AG09319 (cell line): ENCODE measurements at regions not wholly inside any gene's neighbourhood (a gene's known extent, or its start where the extent isn't known, plus 50 kb on each side); places are given as distances from the start of the nearest gene placed in this dataset.

ENCODE experiments used
- DNase-seq: peaks from one replicate; pipeline ENCODE4 v3.0.0-alpha.2; 2010; ENCODE audit warnings: low read depth; ENCODE audit errors: extremely low read depth
- TF ChIP-seq, protein P1 (sequence below): IDR thresholded peaks from 2 replicates; pipeline ENCODE4 v1.5.1; 2011; ENCODE audit warnings: low read depth, mild to moderate bottlenecking, inconsistent platforms, low read length, moderate library complexity

DNA sequence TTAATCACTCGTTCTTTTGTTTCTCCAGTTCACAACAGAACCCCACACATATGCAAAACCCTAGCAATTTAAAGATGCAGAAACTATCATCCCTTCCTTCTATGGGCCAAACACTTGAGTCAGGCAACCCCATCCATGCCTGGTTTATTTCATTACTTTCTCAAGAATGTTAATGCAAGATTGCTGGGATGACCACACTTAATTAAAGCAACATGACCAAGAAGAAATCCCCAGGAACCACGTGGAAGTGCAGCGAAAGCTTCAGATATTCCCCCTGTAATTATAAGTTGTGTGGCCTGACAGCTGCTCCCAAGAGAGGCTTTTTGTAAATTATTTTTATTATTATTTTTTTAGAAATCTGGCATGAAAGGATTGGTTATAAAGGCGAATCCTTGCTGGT, 246.2 kb upstream of the ID2 start:
- peak; percentile 52 for DNase-seq
- TF ChIP-seq, protein P1, sequence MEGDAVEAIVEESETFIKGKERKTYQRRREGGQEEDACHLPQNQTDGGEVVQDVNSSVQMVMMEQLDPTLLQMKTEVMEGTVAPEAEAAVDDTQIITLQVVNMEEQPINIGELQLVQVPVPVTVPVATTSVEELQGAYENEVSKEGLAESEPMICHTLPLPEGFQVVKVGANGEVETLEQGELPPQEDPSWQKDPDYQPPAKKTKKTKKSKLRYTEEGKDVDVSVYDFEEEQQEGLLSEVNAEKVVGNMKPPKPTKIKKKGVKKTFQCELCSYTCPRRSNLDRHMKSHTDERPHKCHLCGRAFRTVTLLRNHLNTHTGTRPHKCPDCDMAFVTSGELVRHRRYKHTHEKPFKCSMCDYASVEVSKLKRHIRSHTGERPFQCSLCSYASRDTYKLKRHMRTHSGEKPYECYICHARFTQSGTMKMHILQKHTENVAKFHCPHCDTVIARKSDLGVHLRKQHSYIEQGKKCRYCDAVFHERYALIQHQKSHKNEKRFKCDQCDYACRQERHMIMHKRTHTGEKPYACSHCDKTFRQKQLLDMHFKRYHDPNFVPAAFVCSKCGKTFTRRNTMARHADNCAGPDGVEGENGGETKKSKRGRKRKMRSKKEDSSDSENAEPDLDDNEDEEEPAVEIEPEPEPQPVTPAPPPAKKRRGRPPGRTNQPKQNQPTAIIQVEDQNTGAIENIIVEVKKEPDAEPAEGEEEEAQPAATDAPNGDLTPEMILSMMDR, result no peak

DNA sequence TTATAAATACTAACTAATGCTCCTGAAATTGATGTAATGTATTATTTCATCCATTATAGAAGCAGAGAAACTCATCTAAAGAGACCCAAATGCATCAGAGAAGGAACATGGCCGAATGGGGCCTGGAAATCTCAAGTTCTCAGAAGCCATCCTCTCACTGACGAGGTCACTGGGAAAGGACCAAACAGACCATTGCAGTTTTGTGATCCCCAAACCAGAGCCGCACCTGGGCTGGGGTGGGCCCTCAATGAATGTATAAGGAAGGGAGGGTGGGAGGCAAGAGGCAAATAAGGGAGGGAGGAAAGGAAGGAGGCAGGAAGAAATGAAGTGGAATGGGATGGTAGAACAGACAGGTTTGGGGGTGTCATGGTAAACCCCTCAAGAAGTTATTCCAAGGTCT, 245.3 kb upstream of the ID2 start:
- TF ChIP-seq, protein P1, result no peak
- no peak for DNase-seq

DNA sequence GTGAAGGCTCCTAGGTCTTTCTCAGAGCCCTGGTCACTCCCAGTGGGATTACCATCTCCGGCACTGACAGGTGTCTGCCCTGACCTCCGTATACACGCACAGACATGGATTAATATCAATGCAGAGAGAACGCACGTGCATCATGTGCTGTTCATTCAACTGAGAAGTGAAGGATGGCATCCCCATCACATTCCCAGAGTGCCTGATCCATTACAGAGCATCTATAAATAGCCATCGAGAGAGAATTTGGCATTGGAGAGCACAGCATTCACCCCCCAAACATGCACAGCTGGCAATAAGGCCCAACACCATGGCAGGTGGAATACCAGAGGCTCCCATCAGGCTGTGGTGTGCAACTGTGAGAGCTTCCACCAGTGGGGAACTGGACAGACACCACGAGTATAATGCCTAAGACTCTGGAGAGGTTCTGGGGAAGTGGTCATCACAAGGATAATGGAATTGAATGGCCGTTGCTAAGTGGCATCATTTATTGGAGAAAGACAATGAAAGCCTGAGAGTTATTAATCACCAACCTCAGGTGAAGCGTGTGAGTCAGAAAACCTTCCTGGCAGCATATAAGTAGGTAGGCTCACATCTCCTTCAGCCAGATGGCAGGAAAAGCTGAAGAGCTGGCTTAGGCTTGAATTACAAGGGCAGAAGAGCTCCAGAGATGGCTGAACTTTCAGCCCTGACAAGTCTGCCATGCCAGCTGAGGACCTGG, 244.5 kb upstream of the ID2 start:
- TF ChIP-seq, protein P1, result no peak
- DNase-seq, result no peak

DNA sequence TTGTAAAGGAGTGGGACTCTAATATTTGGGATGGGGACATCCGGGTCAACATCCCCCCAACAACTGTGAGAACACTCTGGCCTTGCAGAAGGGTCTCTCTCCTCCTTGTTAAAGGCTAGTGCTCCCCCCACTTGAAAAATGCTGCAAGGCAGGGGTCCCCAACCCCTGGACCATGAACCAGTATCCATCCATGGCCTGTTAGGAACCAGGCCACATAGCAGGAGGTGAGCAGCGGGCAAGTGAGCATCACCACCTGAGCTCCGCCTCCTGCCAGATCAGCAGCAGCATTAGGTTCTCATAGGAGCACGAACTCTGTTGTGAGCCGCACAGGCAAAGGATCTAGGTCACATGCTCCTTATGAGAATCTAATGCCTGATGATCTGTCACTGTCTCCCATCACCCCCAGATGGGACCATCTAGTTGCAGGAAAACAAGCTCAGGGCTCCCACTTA, 243.9 kb upstream of the ID2 start:
- TF ChIP-seq, protein P1, result no peak

DNA sequence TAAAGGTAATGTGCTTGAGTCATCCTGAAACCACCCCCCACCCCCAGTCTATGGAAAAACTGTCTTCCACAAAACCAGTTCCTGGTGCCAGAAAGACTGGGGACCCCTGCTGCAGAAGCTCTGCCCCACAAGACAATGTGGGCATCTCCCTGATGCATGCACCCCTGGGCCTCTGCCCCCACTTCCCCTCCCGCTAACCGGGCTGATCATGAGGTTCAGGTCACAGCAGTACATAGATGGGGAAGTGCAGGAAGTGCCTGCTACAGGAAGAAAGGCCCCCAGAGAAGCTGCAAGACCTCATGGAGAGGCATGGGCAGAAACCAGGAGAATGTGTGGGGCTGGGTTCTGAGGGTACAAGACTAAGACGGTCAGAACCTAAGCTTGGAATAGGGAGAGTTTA, 243.4 kb upstream of the ID2 start:
- TF ChIP-seq, protein P1, result no peak
- no peak for DNase-seq

More for the DNA sequence above, 243.9 kb upstream of the ID2 start:
- no peak for DNase-seq

DNA sequence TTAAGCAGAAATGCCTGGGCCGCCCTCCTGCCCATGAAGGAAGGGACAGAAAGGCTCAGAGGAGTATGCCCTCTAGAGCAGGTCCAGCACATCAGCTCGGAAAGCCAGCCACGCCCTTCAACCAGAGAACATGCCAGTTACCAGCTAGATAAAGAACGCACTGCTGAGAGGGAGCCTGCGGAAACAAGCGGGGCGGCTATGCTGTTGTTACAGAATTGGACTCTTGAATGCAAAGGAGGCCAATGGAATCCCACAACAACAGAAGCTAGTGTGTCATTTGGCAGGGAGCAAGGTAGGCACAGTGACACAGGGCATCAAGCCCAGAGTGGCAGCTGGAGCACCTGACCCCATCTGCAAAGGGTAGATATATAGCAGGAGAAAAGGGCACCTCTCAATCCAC, 242.9 kb upstream of the ID2 start:
- TF ChIP-seq, protein P1, result no peak

DNA sequence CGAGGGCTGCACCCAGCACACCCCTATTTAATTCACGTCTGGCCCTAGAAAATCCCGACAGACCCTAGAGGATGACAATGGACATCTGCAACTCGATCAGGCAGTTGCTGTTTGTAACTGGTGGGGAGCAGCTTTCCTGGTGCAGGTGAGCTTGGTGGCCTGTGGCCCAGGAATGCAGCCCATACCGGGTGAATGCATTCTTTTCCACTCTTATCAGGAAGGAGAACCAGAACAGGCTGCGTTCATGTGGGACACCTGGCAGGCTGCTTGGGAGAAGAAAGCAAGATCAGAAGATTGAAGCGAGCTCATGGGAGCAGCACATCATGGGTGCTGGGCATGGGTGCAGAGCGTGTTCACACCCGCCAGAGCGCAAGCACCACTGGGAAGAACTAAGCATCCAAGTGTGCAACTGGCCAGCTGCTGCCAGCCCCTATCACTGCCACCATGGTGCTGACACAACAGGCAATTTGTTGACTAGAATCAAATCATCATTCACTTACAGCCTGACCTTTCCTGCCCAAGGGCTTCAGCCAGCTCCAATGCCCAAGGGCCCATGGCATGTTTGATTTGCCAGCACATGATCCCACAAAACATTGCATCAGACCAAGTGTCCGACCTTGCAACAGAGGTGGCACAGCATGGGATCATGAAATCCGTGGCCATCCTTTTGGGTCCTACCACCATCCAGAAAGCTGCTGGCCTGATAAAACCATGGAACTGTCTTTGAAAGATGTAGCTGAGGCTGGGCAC, 241.7 kb upstream of the ID2 start:
- TF ChIP-seq, protein P1, result no peak
- DNase-seq, result no peak

More for the DNA sequence above, 242.9 kb upstream of the ID2 start:
- no peak for DNase-seq
